Suprapubic skin (tissue), 3 donors: ENCODE measurements at regions not wholly inside any gene's neighbourhood (a gene's known extent, or its start where the extent isn't known, plus 50 kb on each side); places are given as distances from the start of the nearest gene placed in this dataset.

Experiments used
- CTCF ChIP-seq, 2 donors: fragments of 200-600 bp in 1 of 2; fragments of 450-650 bp in 1 of 2; sonication (generic) in 1 of 2; IDR thresholded peaks; one replicate each; pipeline ENCODE4 v1.5.1; 2016 to 2019; ENCODE audit warnings: antibody characterized with exemption in 2 of 2, mild to moderate bottlenecking in 1 of 2, moderate library complexity in 1 of 2
- POLR2A ChIP-seq, 2 donors: fragments of 450-650 bp; IDR thresholded peaks; one replicate each; pipeline ENCODE4 v1.6.1; 2017; ENCODE audit warnings: antibody characterized with exemption in 2 of 2, mild to moderate bottlenecking in 2 of 2, moderate library complexity in 2 of 2

- TF ChIP-seq CTCF (IDR thresholded peaks at IDR 0.05) (no peak), POLR2A (IDR thresholded peaks at IDR 0.05) (no peak)
These were observed 138.4 kb downstream of the RHOU start for GRCh38 chr1:228873709-228874108.
